CD14-positive monocyte (primary cell): ENCODE measurements at regions not wholly inside any gene's neighbourhood (a gene's known extent, or its start where the extent isn't known, plus 50 kb on each side); places are given as distances from the start of the nearest gene placed in this dataset.

Source experiments
- DNase-seq, 3 donors: peaks; one replicate each; pipeline ENCODE4 v3.0.0-alpha.2; 2011 to 2022
- H2AFZ ChIP-seq: 2 replicates; pipeline ENCODE4 v1.6.0; 2012; ENCODE audit warnings: mild to moderate bottlenecking, low read depth, low read length, inconsistent platforms; ENCODE audit not compliant: insufficient read depth, poor library complexity, severe bottlenecking
- H3K27ac ChIP-seq, 2 donors: 1 replicate in 1 of 2; 2 replicates in 1 of 2; pipeline ENCODE4 v1.5.1; 2012 to 2013; ENCODE audit warnings: low read length in 2 of 2, control low read depth in 1 of 2, inconsistent platforms in 1 of 2, low read depth in 1 of 2, mild to moderate bottlenecking in 1 of 2
- H3K27me3 ChIP-seq, 2 donors: one replicate each; pipeline versions ENCODE4 v1.6.0 to v1.6.1; 2011 to 2013; ENCODE audit warnings: low read length in 2 of 2; ENCODE audit not compliant: control insufficient read depth in 2 of 2, insufficient read depth in 2 of 2
- H3K36me3 ChIP-seq, 2 donors: replicated peaks in 1 of 2; 1 replicate in 1 of 2; 2 replicates in 1 of 2; pipeline versions ENCODE4 v1.5.1 to v1.6.1; 2012 to 2013; ENCODE audit warnings: low read length in 2 of 2, control low read depth in 1 of 2, inconsistent platforms in 1 of 2, mild to moderate bottlenecking in 1 of 2; ENCODE audit not compliant: insufficient read depth in 2 of 2, control insufficient read depth in 1 of 2
- H3K4me1 ChIP-seq, 2 donors: 1 replicate in 1 of 2; 2 replicates in 1 of 2; pipeline versions ENCODE4 v1.5.1 to v1.6.1; 2012 to 2013; ENCODE audit warnings: low read length in 2 of 2, control low read depth in 1 of 2, inconsistent platforms in 1 of 2, mild to moderate bottlenecking in 1 of 2, moderate library complexity in 1 of 2; ENCODE audit not compliant: insufficient read depth in 2 of 2, control insufficient read depth in 1 of 2
- H3K4me2 ChIP-seq: replicated peaks from 2 replicates; pipeline ENCODE3; 2012; ENCODE audit warnings: low read length, moderate library complexity, mild to moderate bottlenecking; ENCODE audit not compliant: poor library complexity, severe bottlenecking; ENCODE audit errors: extremely low read depth
- H3K4me3 ChIP-seq, 3 experiments: fragments of 200-600 bp in 1 of 3; sonication (generic) in 1 of 3; replicated peaks in 1 of 3; 1 replicate in 2 of 3; 2 replicates in 1 of 3; pipeline ENCODE4 v1.5.1; 2011 to 2013; ENCODE audit warnings: low read length in 3 of 3, mild to moderate bottlenecking in 3 of 3, control low read depth in 2 of 3, low read depth in 2 of 3, inconsistent platforms in 1 of 3, moderate library complexity in 1 of 3
- H3K79me2 ChIP-seq: 2 replicates; pipeline ENCODE4 v1.6.0; 2012; ENCODE audit warnings: mild to moderate bottlenecking, control low read depth, inconsistent platforms, low read length, moderate library complexity; ENCODE audit not compliant: insufficient read depth
- H3K9ac ChIP-seq: 2 replicates; pipeline ENCODE4 v1.6.0; 2017; ENCODE audit warnings: low read length, mild to moderate bottlenecking; ENCODE audit not compliant: insufficient read depth, poor library complexity, severe bottlenecking
- H3K9me3 ChIP-seq, 2 donors: replicated peaks in 1 of 2; 1 replicate in 1 of 2; 2 replicates in 1 of 2; pipeline versions ENCODE4 v1.5.1 to v1.6.1; 2012 to 2013; ENCODE audit warnings: low read length in 2 of 2, control low read depth in 1 of 2; ENCODE audit not compliant: control insufficient read depth in 1 of 2, insufficient read depth in 1 of 2
- H4K20me1 ChIP-seq: 2 replicates; pipeline ENCODE4 v1.6.0; 2012; ENCODE audit warnings: mild to moderate bottlenecking, low read length, control low read depth, moderate library complexity; ENCODE audit not compliant: insufficient read depth
- H3K27ac Mint-ChIP-seq, 7 donors: one replicate each; pipeline ENCODE4 v1.8.0; 2020; ENCODE audit warnings: mild to moderate bottlenecking in 7 of 7, mixed read lengths in 7 of 7, moderate library complexity in 6 of 7, inconsistent platforms in 2 of 7
- H3K27me3 Mint-ChIP-seq, 3 donors: one replicate each; pipeline ENCODE4 v1.8.0; 2021 to 2022; ENCODE audit warnings: low read depth in 3 of 3, mild to moderate bottlenecking in 3 of 3, mixed read lengths in 3 of 3, moderate library complexity in 3 of 3, inconsistent platforms in 1 of 3
- H3K36me3 Mint-ChIP-seq, 2 donors: one replicate each; pipeline ENCODE4 v1.8.0; 2020; ENCODE audit warnings: mixed read lengths in 2 of 2, inconsistent platforms in 1 of 2, mild to moderate bottlenecking in 1 of 2
- H3K4me1 Mint-ChIP-seq: one replicate; pipeline ENCODE4 v1.8.0; 2020; ENCODE audit warnings: mild to moderate bottlenecking, mixed read lengths
- H3K4me3 Mint-ChIP-seq, 2 donors: one replicate each; pipeline ENCODE4 v1.8.0; 2020; ENCODE audit warnings: mild to moderate bottlenecking in 2 of 2, mixed read lengths in 2 of 2, moderate library complexity in 1 of 2
- H3K9me3 Mint-ChIP-seq, 7 donors: one replicate each; pipeline ENCODE4 v1.8.0; 2020 to 2022; ENCODE audit warnings: mixed read lengths in 7 of 7, mild to moderate bottlenecking in 6 of 7, moderate library complexity in 6 of 7, inconsistent platforms in 2 of 7
- WGBS: methylation state at CpG from one replicate; pipeline ENCODE4 v1.1.5; 2013; ENCODE audit warnings: missing lambda C conversion rate; ENCODE audit not compliant: insufficient coverage; 5-methylcytosine and 5-hydroxymethylcytosine counted together
- intact Hi-C, 2 donors: fragments of 100-400 bp; cut with micrococcal nuclease; formaldehyde crosslinking; loops; one replicate each; pipeline versions ENCODE4 v1.15.0 to v1.15.1; 2023
- TF ChIP-seq, protein P1 (sequence below): fragments of 200-600 bp; IDR thresholded peaks from one replicate; pipeline ENCODE4 v1.8.0; 2022; ENCODE audit warnings: antibody characterized with exemption, mild to moderate bottlenecking

GRCh38 chr18:25445430-25445829 is 93.5 kb upstream of the ZNF521 start:
- no peaks in the 10 kb centered on the region for H3K27me3 Mint-ChIP-seq
- H3K27ac ChIP-seq = no peak overlapping the region
- no peaks in the 10 kb centered on the region for H3K36me3 Mint-ChIP-seq
- no peak overlapping the region for H2AFZ ChIP-seq
- H3K4me3 Mint-ChIP-seq = no peak overlapping the region
- H4K20me1 ChIP-seq = no peaks in the 10 kb centered on the region
- intact Hi-C loops = no loop called here
- no peak overlapping the region for H3K9ac ChIP-seq
- TF ChIP-seq, protein P1, sequence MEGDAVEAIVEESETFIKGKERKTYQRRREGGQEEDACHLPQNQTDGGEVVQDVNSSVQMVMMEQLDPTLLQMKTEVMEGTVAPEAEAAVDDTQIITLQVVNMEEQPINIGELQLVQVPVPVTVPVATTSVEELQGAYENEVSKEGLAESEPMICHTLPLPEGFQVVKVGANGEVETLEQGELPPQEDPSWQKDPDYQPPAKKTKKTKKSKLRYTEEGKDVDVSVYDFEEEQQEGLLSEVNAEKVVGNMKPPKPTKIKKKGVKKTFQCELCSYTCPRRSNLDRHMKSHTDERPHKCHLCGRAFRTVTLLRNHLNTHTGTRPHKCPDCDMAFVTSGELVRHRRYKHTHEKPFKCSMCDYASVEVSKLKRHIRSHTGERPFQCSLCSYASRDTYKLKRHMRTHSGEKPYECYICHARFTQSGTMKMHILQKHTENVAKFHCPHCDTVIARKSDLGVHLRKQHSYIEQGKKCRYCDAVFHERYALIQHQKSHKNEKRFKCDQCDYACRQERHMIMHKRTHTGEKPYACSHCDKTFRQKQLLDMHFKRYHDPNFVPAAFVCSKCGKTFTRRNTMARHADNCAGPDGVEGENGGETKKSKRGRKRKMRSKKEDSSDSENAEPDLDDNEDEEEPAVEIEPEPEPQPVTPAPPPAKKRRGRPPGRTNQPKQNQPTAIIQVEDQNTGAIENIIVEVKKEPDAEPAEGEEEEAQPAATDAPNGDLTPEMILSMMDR = no peak
- H3K79me2 ChIP-seq = no peaks in the 10 kb centered on the region
- no peaks in the 10 kb centered on the region for H3K4me1 ChIP-seq
- no peaks in the 10 kb centered on the region for H3K36me3 ChIP-seq
- H3K27me3 ChIP-seq = no peaks in the 10 kb centered on the region
- H3K4me1 Mint-ChIP-seq = no peaks in the 10 kb centered on the region
- H3K4me2 ChIP-seq = no peak overlapping the region
- peaks cover 0 to 10% (median 3%) of the 10 kb centered on the region in 7 donors for H3K9me3 Mint-ChIP-seq
- no peak for DNase-seq
- no peak overlapping the region for H3K4me3 ChIP-seq
- H3K27ac Mint-ChIP-seq = no peak overlapping the region
- WGBS = 90% methylated on average over 5 of the region's 5 CpGs
- no peaks in the 10 kb centered on the region for H3K9me3 ChIP-seq

GRCh38 chr18:25443776-25444175 is 91.8 kb upstream of the ZNF521 start:
- H3K27me3 Mint-ChIP-seq = no peaks in the 10 kb centered on the region
- H3K27me3 ChIP-seq = no peaks in the 10 kb centered on the region
- no peaks in the 10 kb centered on the region for H3K36me3 Mint-ChIP-seq
- no peak overlapping the region for H3K4me3 ChIP-seq
- no peak overlapping the region for H2AFZ ChIP-seq
- H3K36me3 ChIP-seq = no peaks in the 10 kb centered on the region
- peaks cover 0 to 8% (median 3%) of the 10 kb centered on the region in 7 donors for H3K9me3 Mint-ChIP-seq
- H3K4me1 ChIP-seq = no peaks in the 10 kb centered on the region
- no peak overlapping the region for H3K9ac ChIP-seq
- no peaks in the 10 kb centered on the region for H3K4me1 Mint-ChIP-seq
- TF ChIP-seq, protein P1 = no peak
- H3K4me3 Mint-ChIP-seq = no peak overlapping the region
- no peak overlapping the region for H3K27ac ChIP-seq
- H3K79me2 ChIP-seq = no peaks in the 10 kb centered on the region
- no peaks in the 10 kb centered on the region for H4K20me1 ChIP-seq
- H3K27ac Mint-ChIP-seq = no peak overlapping the region
- no peak for DNase-seq
- no peak overlapping the region for H3K4me2 ChIP-seq
- intact Hi-C loops = no loop called here
- H3K9me3 ChIP-seq = no peaks in the 10 kb centered on the region
